Central memory CD8-positive, alpha-beta T cell (primary cell): ENCODE measurements at regions not wholly inside any gene's neighbourhood (a gene's known extent, or its start where the extent isn't known, plus 50 kb on each side); places are given as distances from the start of the nearest gene placed in this dataset.
"Not testable (repeated sequence)": the region's sequence is repeated elsewhere in the genome, so short reads cannot be mapped to it uniquely, and the experiment has no call there.

Experiments
- ATAC-seq: fragments of 150-1000 bp; cut with Tn5 transposase; replicated peaks from 2 replicates; pipeline ENCODE4 v1.10.0; 2022; ENCODE audit warnings: mild to moderate bottlenecking, moderate FRiP score, moderate number of reproducible peaks; ENCODE audit not compliant: poor library complexity, severe bottlenecking; ENCODE audit errors: extremely low read depth
- DNase-seq, 2 donors: peaks; one replicate each; pipeline ENCODE4 v3.0.0; 2021; ENCODE audit warnings: low spot score in 2 of 2
- H3K27ac Mint-ChIP-seq: one replicate; pipeline ENCODE4 v1.8.0; 2022; ENCODE audit warnings: low read depth, mild to moderate bottlenecking, moderate library complexity, mixed read lengths
- H3K27me3 Mint-ChIP-seq: one replicate; pipeline ENCODE4 v1.8.0; 2022; ENCODE audit warnings: mixed read lengths
- H3K36me3 Mint-ChIP-seq: one replicate; pipeline ENCODE4 v1.8.0; 2022; ENCODE audit warnings: mild to moderate bottlenecking, moderate library complexity, mixed read lengths; ENCODE audit not compliant: insufficient read depth
- H3K4me1 Mint-ChIP-seq: one replicate; pipeline ENCODE4 v1.8.0; 2022; ENCODE audit warnings: mixed read lengths
- H3K4me3 Mint-ChIP-seq: one replicate; pipeline ENCODE4 v1.8.0; 2022; ENCODE audit warnings: mild to moderate bottlenecking, moderate library complexity, mixed read lengths
- H3K9me3 Mint-ChIP-seq: one replicate; pipeline ENCODE4 v1.8.0; 2022; ENCODE audit warnings: mixed read lengths

DNA sequence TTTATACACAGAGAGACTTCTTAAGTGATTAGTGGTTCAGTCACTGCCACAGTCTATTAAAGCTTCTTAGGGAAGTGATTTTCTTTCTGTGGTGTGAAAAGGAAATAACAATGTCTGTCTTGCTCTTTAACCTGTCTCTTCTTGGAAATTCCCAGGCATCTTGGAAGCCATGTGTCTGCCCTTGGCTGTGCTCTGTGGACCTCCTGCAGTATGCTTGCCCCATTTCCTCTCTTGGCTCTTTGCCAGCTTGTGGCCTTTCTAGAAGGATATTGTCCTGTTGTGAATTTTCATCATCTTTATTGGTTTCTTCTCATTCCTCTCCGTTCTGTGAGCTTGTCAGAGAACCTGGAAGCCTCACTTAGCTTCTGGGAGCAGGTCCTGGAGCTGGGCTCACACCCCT is 338.4 kb upstream of the C2CD4B start:
- ATAC-seq (no peak), DNase-seq (no peak)

GRCh38 chr15:62505762-62506161 is 340.7 kb upstream of the C2CD4B start:
- H3K27ac Mint-ChIP-seq, result no peak overlapping the region
- ATAC-seq (no peak), DNase-seq (no peak)
- H3K27me3 Mint-ChIP-seq, result peaks cover 33% of the 10 kb centered on the region
- H3K4me1 Mint-ChIP-seq, result no peaks in the 10 kb centered on the region
- H3K4me3 Mint-ChIP-seq, result no peak overlapping the region
- H3K36me3 Mint-ChIP-seq, result peaks cover 3% of the 10 kb centered on the region
- no peaks in the 10 kb centered on the region for H3K9me3 Mint-ChIP-seq

More for the DNA sequence above, 338.4 kb upstream of the C2CD4B start:
- no peaks in the 10 kb centered on the region for H3K9me3 Mint-ChIP-seq
- H3K27me3 Mint-ChIP-seq, result peaks cover 20% of the 10 kb centered on the region
- no peak overlapping the region for H3K4me3 Mint-ChIP-seq
- H3K36me3 Mint-ChIP-seq, result no peaks in the 10 kb centered on the region
- H3K27ac Mint-ChIP-seq, result no peak overlapping the region
- no peaks in the 10 kb centered on the region for H3K4me1 Mint-ChIP-seq

DNA sequence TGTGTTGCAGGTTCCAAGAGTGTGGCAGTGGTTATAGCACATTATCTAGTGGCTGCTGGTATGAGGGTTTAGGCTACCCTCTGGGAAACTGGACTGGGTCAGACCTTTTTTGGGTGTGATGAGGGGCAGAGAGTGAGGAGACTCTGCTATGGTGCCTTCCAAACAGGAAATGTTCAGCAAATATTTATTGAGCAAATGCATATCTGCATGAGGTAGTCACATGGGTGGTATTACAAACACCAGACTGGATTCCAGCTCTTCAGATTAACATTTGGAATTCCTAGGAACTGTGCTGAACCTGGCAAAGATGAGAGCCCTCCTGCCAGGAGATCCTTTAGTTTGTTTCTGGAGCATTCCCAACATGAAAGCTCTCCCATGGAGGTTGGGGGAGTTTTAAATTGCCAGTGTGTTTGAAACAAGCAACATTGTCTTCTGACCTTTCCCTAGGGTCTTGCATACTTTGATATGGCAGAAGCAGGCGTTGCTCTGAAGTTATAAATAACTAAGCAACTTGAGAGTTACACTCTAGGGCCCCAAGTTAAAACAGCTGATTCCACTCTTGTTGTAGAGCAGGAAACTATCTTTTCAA is 341.2 kb upstream of the C2CD4B start:
- peaks cover 39% of the 10 kb centered on the region for H3K27me3 Mint-ChIP-seq
- peaks cover 3% of the 10 kb centered on the region for H3K36me3 Mint-ChIP-seq
- H3K4me1 Mint-ChIP-seq, result no peaks in the 10 kb centered on the region
- no peak overlapping the region for H3K27ac Mint-ChIP-seq
- no peak overlapping the region for H3K4me3 Mint-ChIP-seq
- no peaks in the 10 kb centered on the region for H3K9me3 Mint-ChIP-seq
- no peak for ATAC-seq
- DNase-seq, result no peak

GRCh38 chr15:62509395-62509958 is 344.4 kb upstream of the C2CD4B start:
- H3K4me3 Mint-ChIP-seq, result no peak overlapping the region
- H3K4me1 Mint-ChIP-seq, result no peaks in the 10 kb centered on the region
- H3K27me3 Mint-ChIP-seq, result peaks cover 55% of the 10 kb centered on the region
- no peak overlapping the region for H3K27ac Mint-ChIP-seq
- ATAC-seq (no peak), DNase-seq (no peak)
- peaks cover 3% of the 10 kb centered on the region for H3K36me3 Mint-ChIP-seq
- no peaks in the 10 kb centered on the region for H3K9me3 Mint-ChIP-seq

GRCh38 chr15:62510791-62511190 is 345.7 kb upstream of the C2CD4B start:
- no peak for ATAC-seq
- H3K27ac Mint-ChIP-seq, result no peak overlapping the region
- no peak overlapping the region for H3K4me3 Mint-ChIP-seq
- H3K36me3 Mint-ChIP-seq, result peaks cover 3% of the 10 kb centered on the region
- no peaks in the 10 kb centered on the region for H3K4me1 Mint-ChIP-seq
- no peaks in the 10 kb centered on the region for H3K9me3 Mint-ChIP-seq
- H3K27me3 Mint-ChIP-seq, result peaks cover 63% of the 10 kb centered on the region
- DNase-seq, result no peak

GRCh38 chr15:62512904-62513303 is 347.8 kb upstream of the C2CD4B start:
- Mint-ChIP-seq H3K4me3 (no peak overlapping the region), H3K27me3 (peaks cover 84% of the 10 kb centered on the region), H3K9me3 (no peaks in the 10 kb centered on the region), H3K4me1 (no peaks in the 10 kb centered on the region), H3K27ac (no peak overlapping the region), H3K36me3 (peaks cover 3% of the 10 kb centered on the region)
- ATAC-seq (no peak), DNase-seq (no peak)

- peaks cover 3% of the 10 kb centered on the region for H3K36me3 Mint-ChIP-seq
- H3K27me3 Mint-ChIP-seq, result peaks cover 90% of the 10 kb centered on the region
- DNase-seq (no peak), ATAC-seq (no peak)
- H3K4me3 Mint-ChIP-seq, result no peak overlapping the region
- no peaks in the 10 kb centered on the region for H3K4me1 Mint-ChIP-seq
- no peaks in the 10 kb centered on the region for H3K9me3 Mint-ChIP-seq
- H3K27ac Mint-ChIP-seq, result no peak overlapping the region
Measured at GRCh38 chr15:62513893-62514292, 348.8 kb upstream of the C2CD4B start.

- Mint-ChIP-seq H3K27ac (no peak overlapping the region), H3K9me3 (no peaks in the 10 kb centered on the region), H3K4me1 (no peaks in the 10 kb centered on the region), H3K4me3 (no peak overlapping the region), H3K36me3 (no peaks in the 10 kb centered on the region), H3K27me3 (peaks cover 95% of the 10 kb centered on the region)
- no peak for DNase-seq
- ATAC-seq, result no peak
Measured at GRCh38 chr15:62515696-62516395, 350.8 kb upstream of the C2CD4B start.

- ATAC-seq, result no peak
Measured at GRCh38 chr15:62517541-62517940, 352.5 kb upstream of the C2CD4B start.

DNA sequence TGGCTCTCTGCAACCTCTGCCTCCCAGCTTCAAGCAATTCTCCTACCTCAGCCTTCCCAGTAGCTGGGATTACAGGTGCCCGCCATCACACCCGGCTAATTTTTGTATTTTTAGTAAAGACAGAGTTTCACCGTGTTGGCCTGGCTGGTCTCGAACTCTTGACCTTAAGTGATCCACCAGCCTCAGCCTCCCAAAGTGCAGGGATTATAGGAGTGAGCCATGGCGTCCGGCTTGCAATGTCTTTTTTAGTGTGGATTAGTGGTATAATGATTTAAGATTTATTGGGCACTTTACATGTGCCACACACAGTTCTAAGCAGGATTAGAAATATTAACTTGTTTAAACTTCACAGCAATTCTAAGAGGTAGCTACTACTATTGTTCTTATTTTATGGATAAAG is 353.6 kb upstream of the C2CD4B start:
- not testable (repeated sequence) for ATAC-seq, H3K36me3 Mint-ChIP-seq, DNase-seq, H3K27ac Mint-ChIP-seq, H3K4me3 Mint-ChIP-seq, H3K9me3 Mint-ChIP-seq, H3K4me1 Mint-ChIP-seq
- H3K27me3 Mint-ChIP-seq, result peaks cover 96% of the 10 kb centered on the region

More at GRCh38 chr15:62517541-62517940, 352.5 kb upstream of the C2CD4B start:
- Mint-ChIP-seq H3K4me3 (no peak overlapping the region), H3K27me3 (peaks cover 96% of the 10 kb centered on the region), H3K4me1 (no peaks in the 10 kb centered on the region), H3K27ac (no peak overlapping the region), H3K36me3 (no peaks in the 10 kb centered on the region), H3K9me3 (no peaks in the 10 kb centered on the region)
- no peak for DNase-seq

- Mint-ChIP-seq H3K27me3 (peaks cover 85% of the 10 kb centered on the region), H3K4me1 (no peaks in the 10 kb centered on the region), H3K27ac (no peak overlapping the region), H3K4me3 (no peak overlapping the region), H3K36me3 (no peaks in the 10 kb centered on the region), H3K9me3 (no peaks in the 10 kb centered on the region)
- no peak for ATAC-seq
- DNase-seq, result no peak
Measured at GRCh38 chr15:62519900-62520299, 354.8 kb upstream of the C2CD4B start.

- Mint-ChIP-seq H3K9me3 (no peaks in the 10 kb centered on the region), H3K4me3 (no peak overlapping the region), H3K36me3 (no peaks in the 10 kb centered on the region), H3K27ac (no peak overlapping the region), H3K4me1 (no peaks in the 10 kb centered on the region), H3K27me3 (peaks cover 75% of the 10 kb centered on the region)
- ATAC-seq, result no peak
- no peak for DNase-seq
Measured at GRCh38 chr15:62520887-62521286, 355.8 kb upstream of the C2CD4B start.

DNA sequence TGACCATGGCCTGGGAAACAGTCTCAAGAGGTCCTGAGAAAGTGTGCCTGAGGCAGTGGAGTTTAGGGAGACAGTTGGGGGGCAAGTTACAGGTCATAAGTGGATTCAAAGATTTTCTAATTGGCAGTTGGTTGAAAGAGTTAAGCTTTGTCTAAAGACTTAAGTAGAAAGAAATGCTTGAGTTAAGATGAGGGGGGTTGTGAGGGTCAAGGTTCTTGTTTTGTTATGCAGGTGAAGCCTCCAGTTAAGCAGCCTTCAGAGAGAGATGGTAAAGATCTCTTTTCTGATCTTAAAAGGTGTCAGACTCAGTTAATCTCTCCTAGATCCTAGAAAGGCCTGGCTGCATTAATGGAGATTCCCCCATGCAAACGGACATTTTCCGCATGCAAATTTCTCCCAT is 356.3 kb upstream of the C2CD4B start:
- no peak overlapping the region for H3K27ac Mint-ChIP-seq
- no peak for DNase-seq
- H3K4me1 Mint-ChIP-seq, result no peaks in the 10 kb centered on the region
- no peaks in the 10 kb centered on the region for H3K36me3 Mint-ChIP-seq
- H3K27me3 Mint-ChIP-seq, result peaks cover 72% of the 10 kb centered on the region
- no peak overlapping the region for H3K4me3 Mint-ChIP-seq
- H3K9me3 Mint-ChIP-seq, result no peaks in the 10 kb centered on the region
- ATAC-seq, result no peak
